ENCODE measurements at regions not wholly inside any gene's neighbourhood (a gene's known extent, or its start where the extent isn't known, plus 50 kb on each side); places are given as distances from the start of the nearest gene placed in this dataset.

- intact Hi-C loops (cut with DNase I): no loop called here
- H3K9me3 ChIP-seq: no peaks in the 10 kb centered on the region
Measured at GRCh38 chr1:239612379-239612778, 226.0 kb downstream of the CHRM3 start.

GRCh38 chr1:239616673-239617072, 230.3 kb downstream of the CHRM3 start:
- WGBS, 3 donors: 20 to 27% (median 23%) methylated on average over 1 of the region's 1 CpG
- TF ChIP-seq EP300 (IDR thresholded peaks at IDR 0.05) (no peak), POLR2A (IDR thresholded peaks at IDR 0.05) (no peak)
- TF ChIP-seq, protein P1, sequence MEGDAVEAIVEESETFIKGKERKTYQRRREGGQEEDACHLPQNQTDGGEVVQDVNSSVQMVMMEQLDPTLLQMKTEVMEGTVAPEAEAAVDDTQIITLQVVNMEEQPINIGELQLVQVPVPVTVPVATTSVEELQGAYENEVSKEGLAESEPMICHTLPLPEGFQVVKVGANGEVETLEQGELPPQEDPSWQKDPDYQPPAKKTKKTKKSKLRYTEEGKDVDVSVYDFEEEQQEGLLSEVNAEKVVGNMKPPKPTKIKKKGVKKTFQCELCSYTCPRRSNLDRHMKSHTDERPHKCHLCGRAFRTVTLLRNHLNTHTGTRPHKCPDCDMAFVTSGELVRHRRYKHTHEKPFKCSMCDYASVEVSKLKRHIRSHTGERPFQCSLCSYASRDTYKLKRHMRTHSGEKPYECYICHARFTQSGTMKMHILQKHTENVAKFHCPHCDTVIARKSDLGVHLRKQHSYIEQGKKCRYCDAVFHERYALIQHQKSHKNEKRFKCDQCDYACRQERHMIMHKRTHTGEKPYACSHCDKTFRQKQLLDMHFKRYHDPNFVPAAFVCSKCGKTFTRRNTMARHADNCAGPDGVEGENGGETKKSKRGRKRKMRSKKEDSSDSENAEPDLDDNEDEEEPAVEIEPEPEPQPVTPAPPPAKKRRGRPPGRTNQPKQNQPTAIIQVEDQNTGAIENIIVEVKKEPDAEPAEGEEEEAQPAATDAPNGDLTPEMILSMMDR (IDR thresholded peaks at IDR 0.05): no peak
- no peak for DNase-seq
- no peak overlapping the region for H3K4me3 ChIP-seq
- no peaks in the 10 kb centered on the region for H3K9me3 ChIP-seq
- no peaks in the 10 kb centered on the region for H3K36me3 ChIP-seq
- intact Hi-C loops (cut with DNase I): no loop called here
- H3K27me3 ChIP-seq: no peaks in the 10 kb centered on the region
- no peak overlapping the region for H3K27ac ChIP-seq
- no peaks in the 10 kb centered on the region for H3K4me1 ChIP-seq (ENCODE audit: insufficient read depth)

More at GRCh38 chr1:239612379-239612778, 226.0 kb downstream of the CHRM3 start:
- DNase-seq: no peak
- Histone ChIP-seq H3K27ac (no peak overlapping the region), H3K27me3 (no peaks in the 10 kb centered on the region), H3K4me1 (ENCODE audit: insufficient read depth) (no peaks in the 10 kb centered on the region), H3K4me3 (no peak overlapping the region), H3K36me3 (no peaks in the 10 kb centered on the region)
- 7 to 27% (median 13%) methylated on average over 1 of the region's 1 CpG for WGBS, 3 donors
- TF ChIP-seq EP300 (IDR thresholded peaks at IDR 0.05) (no peak), POLR2A (IDR thresholded peaks at IDR 0.05) (no peak)
- TF ChIP-seq, protein P1 (IDR thresholded peaks at IDR 0.05): no peak

DNA sequence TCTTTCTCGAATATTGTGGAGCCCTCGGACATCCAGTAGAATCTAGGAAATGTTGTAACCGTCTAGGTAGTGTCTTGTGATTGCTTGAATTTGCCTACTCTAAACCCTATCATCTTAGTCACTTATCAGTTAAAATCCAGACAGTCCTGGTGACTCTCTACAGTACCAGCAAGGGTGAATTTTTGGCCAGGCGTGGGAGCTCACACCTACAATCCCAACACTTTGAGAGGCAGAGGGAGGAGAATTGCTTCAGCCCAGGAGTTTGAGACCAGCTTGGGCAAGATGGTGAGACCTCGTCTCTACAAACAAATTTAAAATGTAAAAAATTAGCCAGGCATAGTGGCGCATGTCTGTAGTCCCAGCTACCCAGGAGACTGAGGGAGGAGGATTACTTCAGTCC, 230.9 kb downstream of the CHRM3 start:
- 84 to 88% (median 86%) methylated on average over 6 of the region's 6 CpGs for WGBS, 3 donors
- Histone ChIP-seq H3K36me3 (no peaks in the 10 kb centered on the region), H3K9me3 (no peaks in the 10 kb centered on the region), H3K27ac (no peak overlapping the region), H3K27me3 (no peaks in the 10 kb centered on the region), H3K4me3 (no peak overlapping the region), H3K4me1 (ENCODE audit: insufficient read depth) (no peaks in the 10 kb centered on the region)
- intact Hi-C loops (cut with DNase I): no loop called here
- TF ChIP-seq POLR2A (IDR thresholded peaks at IDR 0.05): no peak
- no peak for TF ChIP-seq EP300 (IDR thresholded peaks at IDR 0.05)
- TF ChIP-seq, protein P1 (IDR thresholded peaks at IDR 0.05): no peak
- DNase-seq: no peak

DNA sequence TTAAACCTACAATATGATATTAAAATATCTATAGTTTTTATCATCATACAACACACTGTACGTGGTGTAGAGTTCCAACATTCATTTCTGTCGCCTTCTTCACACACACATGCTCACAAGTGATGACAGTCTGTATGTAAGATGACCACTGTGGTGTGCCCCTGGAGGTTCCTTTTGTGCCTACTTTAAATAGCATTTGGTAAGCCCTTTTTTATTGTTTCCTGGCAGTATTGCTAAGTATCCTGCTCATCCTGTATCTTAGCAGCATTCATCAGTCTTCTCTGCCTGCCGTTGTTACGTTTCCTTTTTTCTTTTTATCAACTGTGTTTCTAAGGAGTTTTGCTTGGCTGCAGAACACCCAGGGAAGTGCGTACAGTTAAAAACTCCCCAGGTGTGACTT, 231.4 kb downstream of the CHRM3 start:
- WGBS, 3 donors: 74% methylated on average over 5 of the region's 5 CpGs

More for the DNA sequence above, 231.4 kb downstream of the CHRM3 start:
- DNase-seq: no peak
- no peaks in the 10 kb centered on the region for H3K36me3 ChIP-seq
- H3K9me3 ChIP-seq: no peaks in the 10 kb centered on the region
- intact Hi-C loops (cut with DNase I): no loop called here
- no peak overlapping the region for H3K4me3 ChIP-seq
- H3K27me3 ChIP-seq: no peaks in the 10 kb centered on the region
- no peak overlapping the region for H3K27ac ChIP-seq
- no peaks in the 10 kb centered on the region for H3K4me1 ChIP-seq (ENCODE audit: insufficient read depth)
- TF ChIP-seq, protein P1 (IDR thresholded peaks at IDR 0.05): no peak
- TF ChIP-seq POLR2A (IDR thresholded peaks at IDR 0.05): no peak
- TF ChIP-seq EP300 (IDR thresholded peaks at IDR 0.05): no peak

Measured in ovary (tissue), 7 donors.